SH-SY5Y (cell line): ENCODE measurements at regions not wholly inside any gene's neighbourhood (a gene's known extent, or its start where the extent isn't known, plus 50 kb on each side); places are given as distances from the start of the nearest gene placed in this dataset.
A peak's percentile ranks its signal among the peaks of the same experiment; 100 is the strongest.

Source experiments
- GATA2 ChIP-seq: IDR thresholded peaks from 2 replicates; pipeline ENCODE4 v1.6.1; 2011; ENCODE audit warnings: mild to moderate bottlenecking, low read depth, low read length
- GATA3 ChIP-seq: IDR thresholded peaks from 2 replicates; pipeline ENCODE4 v1.6.1; 2011; ENCODE audit warnings: low read depth, mild to moderate bottlenecking, low read length, moderate library complexity

DNA sequence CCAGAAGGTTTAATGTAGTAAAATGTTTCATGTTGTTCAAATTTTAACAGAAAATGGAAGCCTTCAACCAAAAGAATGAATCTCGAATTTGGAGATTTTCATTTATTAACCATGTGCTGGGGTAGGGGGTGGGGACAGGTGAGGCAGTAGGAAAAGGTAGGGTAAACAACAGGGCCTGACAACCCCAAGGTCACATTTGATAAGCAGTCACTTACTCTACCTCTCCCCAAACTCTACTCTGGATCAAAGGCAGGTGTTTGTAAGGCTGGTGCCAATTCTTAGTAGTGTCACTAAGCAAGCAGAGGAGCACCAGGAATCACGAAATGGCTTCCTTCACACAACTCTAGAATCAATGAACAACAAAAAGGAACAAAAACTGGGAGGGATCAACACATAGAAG lies 138.0 kb downstream of the ZFAND4 start:
- no peak for TF ChIP-seq GATA2
- TF ChIP-seq GATA3: no peak

- TF ChIP-seq GATA2 (no peak), GATA3 (no peak)
Observed at GRCh38 chr10:45532480-45532879, 140.1 kb downstream of the ZFAND4 start.

DNA sequence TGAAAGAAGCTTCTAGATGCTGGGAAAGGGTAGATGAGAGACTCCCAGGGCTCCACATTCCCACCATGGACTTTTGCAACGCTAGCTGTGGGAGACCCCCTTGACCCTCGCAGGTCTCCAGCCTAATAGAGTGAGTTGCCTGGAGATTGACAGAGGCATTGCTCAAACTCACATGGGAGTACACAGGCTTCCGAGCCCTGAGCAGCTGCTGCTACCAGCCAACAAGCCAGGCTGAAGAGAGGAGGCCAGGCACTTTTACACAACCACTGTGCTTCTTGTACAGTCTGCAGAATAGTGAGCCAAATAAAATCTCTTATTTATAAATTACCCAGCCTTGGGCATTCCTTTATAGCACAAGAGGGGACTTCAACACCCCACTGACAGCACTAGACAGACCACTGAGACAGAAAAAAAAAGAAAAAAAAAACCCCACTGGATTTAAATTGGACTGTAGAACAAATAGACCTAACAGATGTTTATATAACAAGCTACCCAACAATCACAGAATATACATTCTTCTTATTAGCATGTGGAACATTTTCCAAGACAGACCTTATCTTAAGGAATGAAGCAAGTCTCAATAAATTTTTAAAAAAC lies 146.2 kb downstream of the ZFAND4 start:
- TF ChIP-seq GATA3: no peak
- TF ChIP-seq GATA2: no peak

- TF ChIP-seq GATA2 (no peak), GATA3 (no peak)
Observed at GRCh38 chr10:45520476-45520875, 146.5 kb downstream of the ALOX5 start.

DNA sequence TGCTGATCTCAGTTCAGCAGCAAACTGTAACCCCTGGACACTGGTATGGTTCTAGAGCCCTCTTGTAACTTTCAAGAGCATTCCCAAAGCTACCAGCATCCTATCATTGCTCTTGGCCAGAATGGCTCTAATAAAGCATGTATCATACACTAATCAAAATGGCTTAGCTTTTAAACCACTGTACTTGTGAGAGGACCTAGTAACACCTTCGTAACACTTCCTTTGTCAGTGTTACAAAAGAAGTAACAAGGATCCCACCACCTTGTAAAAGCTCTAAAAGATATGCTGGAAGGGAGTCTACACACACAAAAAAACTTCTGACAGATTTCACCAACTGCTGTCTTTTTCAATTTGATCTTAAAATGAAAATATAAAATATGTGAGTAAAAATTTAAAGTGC lies 144.7 kb downstream of the ALOX5 start:
- TF ChIP-seq GATA2 (no peak), GATA3 (no peak)

GRCh38 chr10:45515630-45516029 lies 141.6 kb downstream of the ALOX5 start:
- TF ChIP-seq GATA3 (no peak), GATA2 (no peak)

GRCh38 chr10:45514291-45515270 lies 140.6 kb downstream of the ALOX5 start:
- TF ChIP-seq GATA3: no peak
- no peak for TF ChIP-seq GATA2

DNA sequence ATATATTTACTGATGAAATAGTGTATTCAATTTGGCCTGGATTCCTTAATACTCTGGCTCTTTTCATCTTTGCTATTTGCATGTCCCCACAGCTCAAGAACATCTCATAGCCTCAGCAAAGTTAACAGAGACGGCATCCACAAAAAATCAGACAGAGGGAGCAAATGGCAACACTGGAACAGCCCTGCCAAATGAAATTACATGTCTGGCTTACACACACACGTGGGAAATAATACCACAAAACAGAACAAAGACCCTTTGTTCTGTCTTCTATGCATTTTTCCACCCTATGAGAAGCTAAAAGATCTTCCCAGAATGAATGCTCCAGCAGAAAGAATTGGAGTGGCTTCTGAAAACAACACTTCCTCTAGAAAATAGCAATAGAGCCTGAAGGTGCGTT lies 139.5 kb downstream of the ALOX5 start:
- TF ChIP-seq GATA3 (no peak), GATA2 (no peak)

- TF ChIP-seq GATA3 (no peak), GATA2 (no peak)
Observed at GRCh38 chr10:45509491-45509890, 135.5 kb downstream of the ALOX5 start.

DNA sequence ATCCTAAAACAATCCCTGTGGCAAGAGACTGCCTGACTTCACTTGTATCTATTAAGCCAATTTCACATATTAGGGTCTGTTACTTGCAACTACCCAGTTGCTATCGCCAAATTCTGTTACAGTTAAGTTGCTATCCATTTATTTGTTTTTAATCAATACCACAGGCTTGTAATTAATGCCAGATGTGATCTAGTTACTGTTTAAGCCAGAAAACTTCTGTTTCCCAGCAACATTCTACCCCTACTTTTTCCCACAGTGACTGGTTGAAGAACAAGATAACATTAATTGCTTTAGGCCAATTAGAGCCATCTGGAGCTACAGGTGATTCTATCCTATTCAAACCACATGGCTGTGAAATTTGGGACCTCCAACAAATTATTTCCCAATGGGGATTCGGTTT lies 131.3 kb downstream of the ALOX5 start:
- TF ChIP-seq GATA2 (peak; percentile 62; the same call in 1 of the 2 replicates), GATA3 (peak; percentile 62)

DNA sequence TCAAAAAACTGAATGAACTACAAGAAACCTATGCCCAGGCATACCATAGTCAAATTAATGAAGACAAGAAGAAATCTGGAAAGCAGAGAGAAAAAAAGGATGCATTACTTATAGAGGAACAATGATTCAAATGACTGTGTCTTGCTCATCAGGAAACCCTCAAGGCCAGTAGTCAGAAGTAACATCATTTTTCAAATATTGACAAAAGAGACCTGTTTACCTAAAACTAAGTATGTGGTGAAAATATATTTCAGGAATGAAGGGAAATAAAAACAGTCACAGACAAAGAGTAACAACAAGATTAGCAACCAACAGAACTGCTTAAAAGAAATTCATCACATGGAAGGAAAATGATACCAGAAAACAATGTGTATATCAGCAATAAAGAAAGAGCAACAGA lies 128.4 kb downstream of the ALOX5 start:
- TF ChIP-seq GATA3: no peak

DNA sequence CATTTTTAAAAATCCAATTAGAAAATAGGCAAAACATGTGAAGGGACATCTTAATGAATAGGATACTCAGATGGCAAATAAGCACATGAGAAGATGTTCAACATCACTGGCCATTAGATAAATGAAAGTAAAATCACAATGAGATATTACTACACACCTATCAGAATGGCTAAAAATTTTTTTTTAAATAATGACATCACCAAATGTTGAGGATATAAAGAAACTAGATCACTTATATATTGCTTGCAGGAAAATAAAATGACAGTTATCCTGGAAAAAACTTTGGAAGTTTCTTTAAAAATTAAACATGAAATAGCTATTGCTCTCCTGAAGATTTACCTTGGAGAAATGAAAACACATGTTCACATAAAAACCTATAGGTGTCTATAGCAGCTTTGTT lies 127.8 kb downstream of the ALOX5 start:
- TF ChIP-seq GATA2: no peak
- no peak for TF ChIP-seq GATA3

DNA sequence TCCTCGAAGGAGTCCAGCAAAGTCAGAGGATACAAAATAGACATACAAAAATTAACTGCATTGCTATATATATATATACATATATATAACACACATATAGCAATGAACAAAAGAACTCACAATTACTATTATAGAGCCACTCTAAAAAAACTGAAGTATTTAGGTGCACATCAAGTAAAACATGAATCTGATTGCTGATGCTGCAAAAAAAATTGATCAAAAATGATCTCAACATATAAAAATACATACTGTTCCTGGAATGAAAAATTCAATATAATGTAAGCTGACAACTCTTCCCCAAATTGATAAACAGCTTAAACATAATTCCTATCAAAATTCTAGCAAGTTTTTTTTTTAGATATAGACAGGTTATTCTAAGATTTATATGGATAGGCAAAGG lies 126.8 kb downstream of the ALOX5 start:
- TF ChIP-seq GATA3: no peak
- no peak for TF ChIP-seq GATA2

DNA sequence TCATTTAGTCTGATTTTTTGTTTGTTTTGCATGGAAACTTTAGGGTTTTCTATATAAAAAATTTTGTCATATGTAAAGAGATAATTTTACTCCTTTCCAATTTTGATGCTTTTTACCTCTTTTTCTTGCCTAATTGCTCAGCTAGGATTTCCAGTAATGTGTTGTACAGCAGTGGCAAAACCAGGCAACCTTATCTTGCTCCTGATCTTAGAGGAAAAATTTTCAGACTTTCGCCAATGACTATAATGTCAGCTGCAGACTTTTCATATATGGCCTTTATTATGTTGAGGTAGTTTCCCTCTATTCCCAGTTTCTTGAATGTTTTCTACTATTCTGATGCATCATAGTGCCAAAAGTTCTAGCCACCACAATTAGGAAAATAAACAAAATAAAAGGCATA lies 126.3 kb downstream of the ALOX5 start:
- TF ChIP-seq GATA2: peak; percentile 71
- TF ChIP-seq GATA3: peak; percentile 75

DNA sequence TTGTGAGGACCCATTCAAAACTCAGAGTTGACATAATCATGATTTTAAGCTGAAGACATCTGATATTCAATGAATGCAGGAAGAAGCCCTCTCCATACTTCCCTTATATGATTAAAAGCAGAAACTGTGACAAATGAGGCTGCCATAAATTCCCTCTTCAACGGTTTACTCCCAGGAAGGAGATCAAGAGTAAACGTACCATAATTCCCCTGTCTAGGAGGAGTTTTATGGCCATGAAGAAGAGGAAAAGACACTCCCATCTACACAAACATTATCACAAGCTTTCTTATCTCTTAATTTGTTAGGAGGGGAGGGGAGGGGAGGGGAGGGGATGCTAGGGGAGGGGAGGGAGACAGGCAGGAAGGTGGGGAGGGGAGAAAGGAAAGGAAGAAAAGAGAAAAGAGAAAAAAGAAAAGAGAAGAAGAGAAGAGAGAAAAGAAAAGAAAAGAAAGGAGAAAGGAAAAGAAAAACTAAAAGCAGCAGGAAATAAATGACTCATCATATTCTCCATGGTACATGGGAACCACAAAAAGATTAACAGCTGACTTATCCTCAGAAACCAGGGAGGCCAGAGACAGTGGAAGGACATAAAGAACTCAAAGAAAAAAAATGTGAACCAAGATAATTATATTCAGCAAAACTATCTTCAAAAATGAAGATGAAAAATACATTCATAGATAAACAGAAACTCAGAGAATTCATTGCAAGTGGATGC lies 121.6 kb downstream of the ALOX5 start:
- TF ChIP-seq GATA3 (no peak), GATA2 (no peak)
